ENCODE measurements at regions not wholly inside any gene's neighbourhood (a gene's known extent, or its start where the extent isn't known, plus 50 kb on each side); places are given as distances from the start of the nearest gene placed in this dataset.

- no peak overlapping the region for H3K27ac ChIP-seq (ENCODE audit: extremely low read depth, low read depth, low read length)
- no peaks in the 10 kb centered on the region for H3K36me3 ChIP-seq (ENCODE audit: control insufficient read depth in 2 of 2, insufficient read depth in 1 of 2, low read length in 2 of 2)
- H3K9me3 ChIP-seq (ENCODE audit: control insufficient read depth, insufficient read depth, low read depth, low read length) = no peaks in the 10 kb centered on the region
- no peaks in the 10 kb centered on the region for H3K4me1 ChIP-seq (ENCODE audit: control insufficient read depth, insufficient read depth, low read length)
- CTCF ChIA-PET = interaction anchor here (1.0 kb wide), 1 partner anchor 639 kb away, joined by 3 read pairs; no protein-coding TSS in a partner anchor
- POLR2A ChIA-PET = no interaction called here
- H3K4me3 ChIP-seq (ENCODE audit: low read depth, low read length) = no peak overlapping the region
- TF ChIP-seq PRDM6 (tag by site-specific recombination; IDR thresholded peaks at IDR 0.05) (no peak), GLIS1 (tag by site-specific recombination; IDR thresholded peaks at IDR 0.05) (peak; percentile 59; the same call in 1 of the 2 replicates)
These were observed 321.6 kb downstream of the AASDHPPT start for GRCh38 chr11:106399076-106399511.

- no peaks in the 10 kb centered on the region for H3K36me3 ChIP-seq (ENCODE audit: control insufficient read depth in 2 of 2, insufficient read depth in 1 of 2, low read length in 2 of 2)
- ChIA-PET POLR2A (no interaction called here), CTCF (no interaction called here)
- H3K27ac ChIP-seq (ENCODE audit: extremely low read depth, low read depth, low read length) = no peak overlapping the region
- H3K9me3 ChIP-seq (ENCODE audit: control insufficient read depth, insufficient read depth, low read depth, low read length) = no peaks in the 10 kb centered on the region
- no peaks in the 10 kb centered on the region for H3K4me1 ChIP-seq (ENCODE audit: control insufficient read depth, insufficient read depth, low read length)
- TF ChIP-seq ZNF692 (tag by site-specific recombination; IDR thresholded peaks at IDR 0.05) (no peak), ZNF350 (tag by site-specific recombination; IDR thresholded peaks at IDR 0.05) (no peak), ZNF148 (tag by site-specific recombination; IDR thresholded peaks at IDR 0.05; ENCODE audit: borderline replicate concordance) (no peak), ZNF518A (tag by site-specific recombination; conservative IDR thresholded peaks at IDR 0.05; ENCODE audit: low read depth) (no peak), WT1 (tag by site-specific recombination; IDR thresholded peaks at IDR 0.05) (no peak), ZNF366 (tag by site-specific recombination; conservative IDR thresholded peaks at IDR 0.05) (no peak), SP3 (tag by site-specific recombination; IDR thresholded peaks at IDR 0.05) (no peak), ZNF580 (tag by site-specific recombination; IDR thresholded peaks at IDR 0.05) (no peak), ZNF184 (tag by site-specific recombination; IDR thresholded peaks at IDR 0.05) (no peak), ZNF274 (IDR thresholded peaks at IDR 0.05; ENCODE audit: low read length) (no peak), ZNF274 (tag by site-specific recombination; IDR thresholded peaks at IDR 0.05; ENCODE audit: borderline replicate concordance) (no peak)
- H3K4me3 ChIP-seq (ENCODE audit: low read depth, low read length) = no peak overlapping the region
These were observed 322.2 kb downstream of the AASDHPPT start for GRCh38 chr11:106399624-106400023.

Measured in HEK293 (cell line).